ENCODE measurements at regions not wholly inside any gene's neighbourhood (a gene's known extent, or its start where the extent isn't known, plus 50 kb on each side); places are given as distances from the start of the nearest gene placed in this dataset.

GRCh38 chr17:6356562-6356961 lies 78.4 kb downstream of the AIPL1 start:
- H3K23me2 ChIP-seq (ENCODE audit: low read depth, low read length) = no peaks in the 10 kb centered on the region
- no peaks in the 10 kb centered on the region for H3K4me1 ChIP-seq (replicated peaks in 1 of 4; ENCODE audit: control insufficient read depth in 3 of 4, insufficient read depth in 4 of 4, low read length in 3 of 4)
- H3K9ac ChIP-seq (replicated peaks in 1 of 4; ENCODE audit: extremely low read depth in 1 of 4, low read depth in 3 of 4, low read length in 3 of 4) = no peak overlapping the region
- no peaks in the 10 kb centered on the region for H4K20me1 ChIP-seq (replicated peaks in 1 of 2; ENCODE audit: control insufficient read depth in 1 of 2, insufficient read depth in 2 of 2, low read length in 2 of 2)
- no peak overlapping the region for H3K4ac ChIP-seq (replicated peaks; ENCODE audit: insufficient read length, low read depth, low read length)
- no peaks in the 10 kb centered on the region for H3K79me2 ChIP-seq (ENCODE audit: control insufficient read depth in 1 of 2, insufficient read depth in 2 of 2, low read length in 2 of 2)
- TF ChIP-seq RAD21 (IDR thresholded peaks at IDR 0.05 in 1 of 2, conservative IDR thresholded peaks at IDR 0.05 in 1 of 2; ENCODE audit: low read depth in 2 of 2, low read length in 2 of 2) = no peak
- no peak for TF ChIP-seq TAF7 (optimal IDR thresholded peaks at IDR 0.05; ENCODE audit: borderline replicate concordance, low read depth, low read length)
- TF ChIP-seq YY1 (IDR thresholded peaks at IDR 0.05; ENCODE audit: low read depth, low read length) = no peak
- no peak for TF ChIP-seq BRCA1 (IDR thresholded peaks at IDR 0.05; ENCODE audit: low read depth, low read length)
- no peak for TF ChIP-seq NANOG (IDR thresholded peaks at IDR 0.05; ENCODE audit: insufficient read depth, low read depth, low read length, poor library complexity, severe bottlenecking)
- no peak overlapping the region for H2BK12ac ChIP-seq (ENCODE audit: low read depth, low read length)
- H3K23ac ChIP-seq (ENCODE audit: insufficient read length) = no peak overlapping the region
- no peaks in the 10 kb centered on the region for H3K9me3 ChIP-seq (ENCODE audit: insufficient read depth in 2 of 2, low read depth in 1 of 2, low read length in 1 of 2)
- no peak overlapping the region for H3K14ac ChIP-seq (ENCODE audit: insufficient read length)
- no peak overlapping the region for H2BK20ac ChIP-seq (ENCODE audit: low read length)
- no peaks in the 10 kb centered on the region for H3K79me1 ChIP-seq (ENCODE audit: low read depth, low read length)
- no peaks in the 10 kb centered on the region for H3K27me3 ChIP-seq (replicated peaks in 1 of 4; ENCODE audit: control insufficient read depth in 3 of 4, extremely low read depth in 1 of 4, insufficient read depth in 3 of 4, low read length in 3 of 4)
- no peak overlapping the region for H2BK5ac ChIP-seq (ENCODE audit: low read depth, low read length)
- H3K56ac ChIP-seq (replicated peaks; ENCODE audit: insufficient read length, low read depth, low read length) = no peak overlapping the region
- WGBS, 2 experiments (ENCODE audit: extremely low coverage in 1 of 2, insufficient coverage in 1 of 2, insufficient read length in 1 of 2, insufficient replicate concordance in 2 of 2, low coverage in 1 of 2, low lambda C conversion rate in 2 of 2, missing lambda C conversion rate in 1 of 2) = 84% methylated on average over 4 of the region's 4 CpGs; no CpG with 5 or more reads in 1 of the 2 experiments
- no peak overlapping the region for H3K4me2 ChIP-seq (ENCODE audit: insufficient read depth in 1 of 2, low read depth in 2 of 2, low read length in 2 of 2)
- H3K36me3 ChIP-seq (ENCODE audit: control insufficient read depth in 2 of 4, insufficient read depth in 4 of 4, low read length in 3 of 4) = no peaks in the 10 kb centered on the region
- H3K27ac ChIP-seq (ENCODE audit: low read depth, low read length) = no peak overlapping the region
- POLR2A ChIA-PET (ENCODE audit: partially characterized antibody) = no interaction called here
- H3K18ac ChIP-seq (ENCODE audit: extremely low read depth, low read length) = no peak overlapping the region
- H4K5ac ChIP-seq (ENCODE audit: insufficient read length, low read depth, low read length) = no peak overlapping the region
- H2AK5ac ChIP-seq (ENCODE audit: low read depth, low read length) = no peak overlapping the region
- no peak overlapping the region for H4K91ac ChIP-seq (replicated peaks; ENCODE audit: insufficient read length, low read length)
- FAIRE-seq = no peak
- peak overlapping the region; percentile 39 for H2BK120ac ChIP-seq (replicated peaks; ENCODE audit: low read depth, low read length)
- no peak overlapping the region for H2BK15ac ChIP-seq (ENCODE audit: low read length)
- DNase-seq (ENCODE audit: low read depth in 1 of 2, low spot score in 2 of 2) = peak in 1 of 2 experiments; percentile 13
- 0 out of 2 replicates have a peak overlapping the region, but pooled peaks have one; percentile 7 for H2AFZ ChIP-seq (ENCODE audit: low read length)
- CTCF ChIA-PET (ENCODE audit: partially characterized antibody) = no interaction called here
- H3K4me3 ChIP-seq (ENCODE audit: extremely low read depth in 1 of 4, insufficient read depth in 2 of 4, low read depth in 3 of 4, low read length in 4 of 4) = no peak overlapping the region
- H4K8ac ChIP-seq (ENCODE audit: extremely low read depth, insufficient read depth, low read length) = no peak overlapping the region

All from H1 (cell line).